NCI-H2196 treated with DMSO at 0.1 percent for 48 hours (cell line): ENCODE measurements at regions not wholly inside any gene's neighbourhood (a gene's known extent, or its start where the extent isn't known, plus 50 kb on each side); places are given as distances from the start of the nearest gene placed in this dataset.
"Not testable (repeated sequence)": the region's sequence is repeated elsewhere in the genome, so short reads cannot be mapped to it uniquely, and the experiment has no call there.

Source experiments
- DNase-seq: peaks from one replicate; lab custom pipeline; 2025; ENCODE audit not compliant: unreplicated experiment; lab: John Stamatoyannopoulos, UW

GRCh38 chr14:35949920-35950513 lies 123.9 kb downstream of the BRMS1L start:
- DNase-seq, result peak; percentile 50

- DNase-seq, result not testable (repeated sequence)
Measured at GRCh38 chr14:35947983-35948382, 121.8 kb downstream of the BRMS1L start.

- DNase-seq, result no peak
Measured at GRCh38 chr14:35944847-35945246, 118.7 kb downstream of the BRMS1L start.

DNA sequence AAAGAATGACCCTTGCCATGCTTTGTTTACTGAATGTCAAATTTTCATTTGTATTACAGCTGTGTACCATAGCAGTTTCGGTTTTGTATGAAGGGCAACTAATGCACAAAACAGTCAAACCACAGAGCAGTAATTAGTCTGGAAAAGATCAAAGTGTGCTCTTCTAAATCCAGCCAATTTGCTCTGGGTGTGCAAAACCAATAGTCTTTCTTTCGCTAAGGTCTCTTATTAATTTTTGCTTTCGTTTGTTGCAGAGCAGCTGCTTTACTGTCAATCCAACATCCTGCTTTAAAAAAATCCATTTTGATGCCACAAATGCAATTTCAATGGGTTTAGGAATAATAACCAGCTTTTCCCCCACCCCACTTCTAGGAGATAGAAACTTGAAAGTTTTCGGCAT lies 114.2 kb downstream of the BRMS1L start:
- no peak for DNase-seq

GRCh38 chr14:35938770-35939169 lies 112.6 kb downstream of the BRMS1L start:
- no peak for DNase-seq

DNA sequence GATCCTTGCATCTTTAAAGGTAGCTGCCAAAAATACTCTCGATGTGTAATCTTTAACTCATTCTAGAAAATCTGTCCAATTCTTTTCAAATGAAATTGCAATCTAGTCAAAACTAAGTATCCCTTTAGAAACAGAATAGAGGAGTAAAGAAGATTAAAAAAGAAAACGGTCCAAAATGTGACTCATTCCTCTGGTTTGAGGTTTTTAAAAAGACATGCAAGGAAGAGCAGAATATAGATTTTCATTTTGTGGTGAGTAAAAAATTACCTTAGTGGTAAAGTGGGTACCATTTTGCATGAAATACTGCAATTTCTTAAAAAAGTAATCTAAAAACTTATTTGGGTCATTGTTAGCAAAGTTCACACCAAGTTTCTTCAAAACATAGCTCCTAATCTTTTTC lies 108.4 kb downstream of the BRMS1L start:
- DNase-seq, result no peak

GRCh38 chr14:35932659-35933159 lies 106.6 kb downstream of the BRMS1L start:
- no peak for DNase-seq

- DNase-seq, result no peak
Measured at GRCh38 chr14:35932136-35932535, 106.0 kb downstream of the BRMS1L start.

GRCh38 chr14:35931346-35931745 lies 105.2 kb downstream of the BRMS1L start:
- DNase-seq, result no peak

DNA sequence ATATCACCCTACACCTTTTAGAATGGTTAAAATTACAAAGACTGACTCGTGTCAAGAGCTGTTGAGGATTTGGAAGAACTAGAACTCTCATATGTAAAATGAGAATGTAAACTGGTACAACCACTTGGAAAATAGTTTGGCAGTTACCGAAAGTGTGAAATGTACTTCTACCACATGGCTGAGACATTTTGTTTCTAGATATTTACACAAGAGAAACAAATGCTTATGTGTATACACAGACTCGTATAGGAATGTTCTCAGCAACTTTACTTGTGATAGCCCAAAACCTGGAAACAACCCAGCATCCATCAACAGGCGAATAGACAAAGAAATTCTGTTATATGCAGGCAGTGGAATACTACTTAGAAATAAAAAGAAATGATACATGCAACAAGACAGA lies 103.0 kb downstream of the BRMS1L start:
- DNase-seq, result no peak

DNA sequence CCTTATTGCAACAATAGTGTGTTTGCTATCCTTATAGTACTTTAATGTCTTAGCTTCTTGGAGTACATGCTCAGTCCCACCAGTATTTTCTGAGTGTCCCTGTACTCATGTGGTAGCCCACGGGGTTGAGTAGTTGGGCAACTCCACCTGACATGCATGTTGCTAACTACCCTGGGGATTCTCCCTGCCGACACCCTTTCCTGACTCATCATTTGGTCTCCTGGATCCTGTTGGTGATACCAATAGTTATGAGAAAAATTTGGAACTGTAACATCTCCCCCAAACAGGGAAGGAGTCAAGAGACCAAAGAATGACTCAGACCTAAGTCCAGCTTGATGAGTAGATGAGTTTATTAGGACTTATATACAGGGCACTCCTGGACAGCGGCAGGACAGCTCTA lies 101.6 kb downstream of the BRMS1L start:
- DNase-seq, result no peak

- DNase-seq, result no peak
Measured at GRCh38 chr14:35925319-35925718, 99.2 kb downstream of the BRMS1L start.

DNA sequence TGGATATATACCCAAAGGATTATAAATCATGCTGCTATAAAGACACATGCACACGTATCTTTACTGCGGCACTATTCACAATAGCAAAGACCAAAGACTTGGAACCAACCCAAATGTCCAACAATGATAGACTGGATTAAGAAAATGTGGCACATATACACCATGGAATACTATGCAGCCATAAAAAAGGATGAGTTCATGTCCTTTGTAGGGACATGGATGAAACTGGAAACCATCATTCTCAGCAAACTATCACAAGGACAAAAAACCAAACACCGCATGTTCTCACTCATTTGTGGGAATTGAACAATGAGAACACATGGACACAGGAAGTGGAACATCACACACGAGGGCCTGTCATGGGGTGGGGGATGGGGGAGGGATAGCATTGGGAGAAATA lies 96.5 kb downstream of the BRMS1L start:
- DNase-seq, result not testable (repeated sequence)

GRCh38 chr14:35921745-35922144 lies 95.6 kb downstream of the BRMS1L start:
- no peak for DNase-seq
